ENCODE measurements at regions not wholly inside any gene's neighbourhood (a gene's known extent, or its start where the extent isn't known, plus 50 kb on each side); places are given as distances from the start of the nearest gene placed in this dataset.

GRCh38 chr14:97924922-97925613 is 1127.9 kb downstream of the VRK1 start:
- no peak for FAIRE-seq
- H3K9me3 ChIP-seq (ENCODE audit: control insufficient read depth in 2 of 3, insufficient read depth in 1 of 3, low read length in 3 of 3), result no peaks in the 10 kb centered on the region
- H3K27me3 ChIP-seq (ENCODE audit: control insufficient read depth, insufficient read depth, low read length), result no peaks in the 10 kb centered on the region
- no peaks in the 10 kb centered on the region for H3K36me3 ChIP-seq (ENCODE audit: control insufficient read depth in 2 of 3, insufficient read depth in 3 of 3, low read length in 3 of 3)
- no peak for TF ChIP-seq CTCF (IDR thresholded peaks at IDR 0.05; ENCODE audit: borderline replicate concordance, extremely low read depth, insufficient read depth)
- H3K27ac ChIP-seq (ENCODE audit: low read depth in 2 of 2, low read length in 2 of 2), result no peak overlapping the region
- intact Hi-C loops (cut with DNase I), result no loop called here
- H3K9ac ChIP-seq (ENCODE audit: low read length in 3 of 3), result no peak overlapping the region
- no peaks in the 10 kb centered on the region for H3K4me1 ChIP-seq (ENCODE audit: control insufficient read depth in 2 of 3, insufficient read depth in 2 of 3, low read depth in 1 of 3, low read length in 3 of 3)
- no peak for DNase-seq
- H3K4me3 ChIP-seq (ENCODE audit: low read length in 3 of 3), result no peak overlapping the region

GRCh38 chr14:97930166-97930565 is 1133.0 kb downstream of the VRK1 start:
- no peak for TF ChIP-seq CTCF (IDR thresholded peaks at IDR 0.05; ENCODE audit: borderline replicate concordance, extremely low read depth, insufficient read depth)
- no peak overlapping the region for H3K27ac ChIP-seq (ENCODE audit: low read depth in 2 of 2, low read length in 2 of 2)
- DNase-seq, result no peak
- no peak overlapping the region for H3K9ac ChIP-seq (ENCODE audit: low read length in 3 of 3)
- intact Hi-C loops (cut with DNase I), result no loop called here
- H3K36me3 ChIP-seq (ENCODE audit: control insufficient read depth in 2 of 3, insufficient read depth in 3 of 3, low read length in 3 of 3), result no peaks in the 10 kb centered on the region
- H3K27me3 ChIP-seq (ENCODE audit: control insufficient read depth, insufficient read depth, low read length), result no peaks in the 10 kb centered on the region
- no peak overlapping the region for H3K4me3 ChIP-seq (ENCODE audit: low read length in 3 of 3)
- H3K9me3 ChIP-seq (ENCODE audit: control insufficient read depth in 2 of 3, insufficient read depth in 1 of 3, low read length in 3 of 3), result no peaks in the 10 kb centered on the region
- no peak for FAIRE-seq
- no peaks in the 10 kb centered on the region for H3K4me1 ChIP-seq (ENCODE audit: control insufficient read depth in 2 of 3, insufficient read depth in 2 of 3, low read depth in 1 of 3, low read length in 3 of 3)

GRCh38 chr14:97931273-97931672 is 1134.1 kb downstream of the VRK1 start:
- no peaks in the 10 kb centered on the region for H3K4me1 ChIP-seq (ENCODE audit: control insufficient read depth in 2 of 3, insufficient read depth in 2 of 3, low read depth in 1 of 3, low read length in 3 of 3)
- H3K9ac ChIP-seq (ENCODE audit: low read length in 3 of 3), result no peak overlapping the region
- no peaks in the 10 kb centered on the region for H3K9me3 ChIP-seq (ENCODE audit: control insufficient read depth in 2 of 3, insufficient read depth in 1 of 3, low read length in 3 of 3)
- no peak for DNase-seq
- no peak overlapping the region for H3K27ac ChIP-seq (ENCODE audit: low read depth in 2 of 2, low read length in 2 of 2)
- no peak for TF ChIP-seq CTCF (IDR thresholded peaks at IDR 0.05; ENCODE audit: borderline replicate concordance, extremely low read depth, insufficient read depth)
- H3K4me3 ChIP-seq (ENCODE audit: low read length in 3 of 3), result no peak overlapping the region
- no peaks in the 10 kb centered on the region for H3K27me3 ChIP-seq (ENCODE audit: control insufficient read depth, insufficient read depth, low read length)
- intact Hi-C loops (cut with DNase I), result no loop called here
- no peaks in the 10 kb centered on the region for H3K36me3 ChIP-seq (ENCODE audit: control insufficient read depth in 2 of 3, insufficient read depth in 3 of 3, low read length in 3 of 3)
- no peak for FAIRE-seq

GRCh38 chr14:97942921-97943320 is 1145.7 kb downstream of the VRK1 start:
- H3K27ac ChIP-seq (ENCODE audit: low read depth in 2 of 2, low read length in 2 of 2), result no peak overlapping the region
- FAIRE-seq (no peak), DNase-seq (no peak)
- intact Hi-C loops (cut with DNase I), result no loop called here
- H3K9me3 ChIP-seq (ENCODE audit: control insufficient read depth in 2 of 3, insufficient read depth in 1 of 3, low read length in 3 of 3), result no peaks in the 10 kb centered on the region
- no peak overlapping the region for H3K9ac ChIP-seq (ENCODE audit: low read length in 3 of 3)
- no peak for TF ChIP-seq CTCF (IDR thresholded peaks at IDR 0.05; ENCODE audit: borderline replicate concordance, extremely low read depth, insufficient read depth)
- H3K4me1 ChIP-seq (ENCODE audit: control insufficient read depth in 2 of 3, insufficient read depth in 2 of 3, low read depth in 1 of 3, low read length in 3 of 3), result no peaks in the 10 kb centered on the region
- no peaks in the 10 kb centered on the region for H3K36me3 ChIP-seq (ENCODE audit: control insufficient read depth in 2 of 3, insufficient read depth in 3 of 3, low read length in 3 of 3)
- H3K27me3 ChIP-seq (ENCODE audit: control insufficient read depth, insufficient read depth, low read length), result no peaks in the 10 kb centered on the region
- H3K4me3 ChIP-seq (ENCODE audit: low read length in 3 of 3), result no peak overlapping the region

Data from kidney (tissue), 13 donors.